H1 (cell line): ENCODE measurements at regions not wholly inside any gene's neighbourhood (a gene's known extent, or its start where the extent isn't known, plus 50 kb on each side); places are given as distances from the start of the nearest gene placed in this dataset.

Experiments
- BACH1 ChIP-seq: IDR thresholded peaks from 2 replicates; pipeline ENCODE4 v1.6.1; 2012; ENCODE audit warnings: low read length, improper control_type of control experiment
- CREB1 ChIP-seq: IDR thresholded peaks from 2 replicates; pipeline ENCODE4 v1.6.1; 2012; ENCODE audit warnings: inconsistent platforms
- CTCF ChIP-seq, 3 experiments: IDR thresholded peaks; 1 replicate in 2 of 3; 2 replicates in 1 of 3; pipeline versions ENCODE4 v1.5.1 to v1.6.1; 2011; ENCODE audit warnings: low read length in 3 of 3, mild to moderate bottlenecking in 3 of 3, inconsistent platforms in 2 of 3, low read depth in 1 of 3, moderate library complexity in 1 of 3; ENCODE audit not compliant: insufficient read depth in 1 of 3; ENCODE audit errors: control extremely low read depth in 1 of 3
- EZH2 ChIP-seq: fragments of 200-600 bp; sonication (generic); IDR thresholded peaks from 2 replicates; pipeline ENCODE4 v1.7.1; 2012; ENCODE audit warnings: low read depth, mild to moderate bottlenecking, moderate library complexity, low read length, inconsistent platforms; ENCODE audit not compliant: severe bottlenecking
- GABPA ChIP-seq: IDR thresholded peaks from 2 replicates; pipeline ENCODE4 v1.6.1; 2011; ENCODE audit warnings: mild to moderate bottlenecking, low read length, moderate library complexity, borderline replicate concordance; ENCODE audit not compliant: insufficient read depth
- JUN ChIP-seq: IDR thresholded peaks from 2 replicates; pipeline ENCODE4 v1.6.1; 2011; ENCODE audit warnings: low read depth, mild to moderate bottlenecking, improper control_type of control experiment, low read length
- NANOG ChIP-seq: IDR thresholded peaks from 2 replicates; pipeline ENCODE4 v1.6.1; 2011; ENCODE audit warnings: low read length, low read depth, mild to moderate bottlenecking, inconsistent platforms; ENCODE audit not compliant: insufficient read depth, poor library complexity, severe bottlenecking
- POLR2A ChIP-seq, 2 experiments: IDR thresholded peaks; 1 replicate in 1 of 2; 2 replicates in 1 of 2; pipeline ENCODE4 v1.6.1; 2011; ENCODE audit warnings: low read depth in 2 of 2, low read length in 2 of 2, mild to moderate bottlenecking in 2 of 2; ENCODE audit errors: control extremely low read depth in 1 of 2
- SP1 ChIP-seq: IDR thresholded peaks from 2 replicates; pipeline ENCODE4 v1.6.1; 2011; ENCODE audit warnings: low read depth, low read length
- SRF ChIP-seq: IDR thresholded peaks from 2 replicates; pipeline ENCODE4 v1.6.1; 2011; ENCODE audit warnings: mild to moderate bottlenecking, low read depth, low read length, moderate library complexity
- SUZ12 ChIP-seq: fragments of 200-600 bp; sonication (generic); IDR thresholded peaks from 2 replicates; pipeline ENCODE4 v1.6.1; 2012; ENCODE audit warnings: mild to moderate bottlenecking, inconsistent platforms, low read length, moderate library complexity, mixed read lengths
- TCF12 ChIP-seq: IDR thresholded peaks from 2 replicates; pipeline ENCODE4 v1.6.1; 2011; ENCODE audit warnings: low read depth, mild to moderate bottlenecking, low read length
- TF ChIP-seq, protein P1 (sequence below): IDR thresholded peaks from 2 replicates; pipeline ENCODE4 v1.6.1; 2011; ENCODE audit warnings: low read depth, mild to moderate bottlenecking, low read length; ENCODE audit not compliant: insufficient read depth

DNA sequence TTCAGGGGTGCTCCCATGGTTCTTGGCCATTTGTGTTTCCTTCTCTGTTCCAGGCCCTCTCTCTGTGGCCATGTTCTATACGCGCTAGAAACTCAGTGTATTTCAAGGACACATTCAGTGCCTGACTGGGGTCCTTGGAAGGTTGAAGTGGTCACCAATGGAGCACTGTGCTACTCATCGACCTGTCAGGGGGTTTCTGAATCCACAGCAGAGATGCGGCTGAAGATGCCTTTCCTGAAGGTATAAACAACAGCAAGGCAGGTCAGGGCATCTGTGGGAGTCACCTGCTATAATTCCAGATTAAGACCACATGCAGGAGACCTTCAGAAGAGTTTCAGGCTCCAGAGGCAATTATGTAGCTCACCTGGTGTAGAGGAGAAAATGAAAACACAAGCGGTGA, 86.8 kb upstream of the MGMT start:
- TF ChIP-seq, protein P1, sequence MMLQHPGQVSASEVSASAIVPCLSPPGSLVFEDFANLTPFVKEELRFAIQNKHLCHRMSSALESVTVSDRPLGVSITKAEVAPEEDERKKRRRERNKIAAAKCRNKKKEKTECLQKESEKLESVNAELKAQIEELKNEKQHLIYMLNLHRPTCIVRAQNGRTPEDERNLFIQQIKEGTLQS, result no peak
- no peak for TF ChIP-seq NANOG
- no peak for TF ChIP-seq CREB1
- TF ChIP-seq SP1, result no peak
- TF ChIP-seq CTCF (IDR thresholded peaks at IDR 0.05; ENCODE audit: control extremely low read depth in 1 of 3, insufficient read depth in 1 of 3, low read depth in 1 of 3, low read length in 3 of 3), result no peak
- TF ChIP-seq JUN, result no peak
- no peak for TF ChIP-seq EZH2
- no peak for TF ChIP-seq TCF12
- no peak for TF ChIP-seq POLR2A (IDR thresholded peaks at IDR 0.05; ENCODE audit: control extremely low read depth in 1 of 2, low read depth in 2 of 2, low read length in 2 of 2)
- no peak for TF ChIP-seq BACH1
- no peak for TF ChIP-seq GABPA
- TF ChIP-seq SUZ12, result no peak
- TF ChIP-seq SRF, result no peak
